B cell (primary cell): ENCODE measurements at regions not wholly inside any gene's neighbourhood (a gene's known extent, or its start where the extent isn't known, plus 50 kb on each side); places are given as distances from the start of the nearest gene placed in this dataset.
"Not testable (repeated sequence)": the region's sequence is repeated elsewhere in the genome, so short reads cannot be mapped to it uniquely, and the experiment has no call there.

Experiments
- ATAC-seq: fragments of 200-7000 bp; cut with Tn5 transposase; one replicate; pipeline ENCODE4 v1.10.0; 2021; ENCODE audit warnings: low read depth, mild to moderate bottlenecking, moderate number of reproducible peaks, moderate library complexity
- CTCF ChIA-PET: fragments of 350-600 bp; sonication (Branson Sonifier 250); formaldehyde crosslinking; loops from one replicate; lab custom pipeline; 2021; ENCODE audit warnings: antibody characterized with exemption, inconsistent platforms; lab: Charles Lee
- POLR2A ChIA-PET: fragments of 350-600 bp; sonication (Branson Sonifier 250); formaldehyde crosslinking; loops from one replicate; lab custom pipeline; 2021; ENCODE audit warnings: antibody characterized with exemption; lab: Charles Lee
- DNase-seq: peaks from one replicate; pipeline ENCODE4 v3.0.0; 2013
- H2AFZ ChIP-seq: 2 replicates; pipeline ENCODE4 v1.6.1; 2012; ENCODE audit warnings: mild to moderate bottlenecking, low read depth, low read length; ENCODE audit not compliant: insufficient read depth, poor library complexity, severe bottlenecking
- H3K27ac ChIP-seq, 2 donors: 1 replicate in 1 of 2; 2 replicates in 1 of 2; pipeline ENCODE4 v1.5.1; 2012 to 2013; ENCODE audit warnings: low read length in 2 of 2, mild to moderate bottlenecking in 2 of 2, moderate library complexity in 1 of 2
- H3K27me3 ChIP-seq, 4 experiments: fragments of 200-600 bp in 1 of 4; sonication (generic) in 1 of 4; replicated peaks in 1 of 4; 1 replicate in 2 of 4; 2 replicates in 2 of 4; pipeline versions ENCODE4 v1.6.1 to v1.7.0; 2013 to 2016; ENCODE audit warnings: low read length in 3 of 4, mild to moderate bottlenecking in 2 of 4, mixed read lengths in 1 of 4, moderate library complexity in 1 of 4; ENCODE audit not compliant: insufficient read depth in 4 of 4, control insufficient read depth in 3 of 4; ENCODE audit errors: control extremely low read depth in 1 of 4
- H3K36me3 ChIP-seq, 2 experiments: replicated peaks in 1 of 2; 1 replicate in 1 of 2; 2 replicates in 1 of 2; pipeline versions ENCODE4 v1.6.1 to v1.7.1; 2013; ENCODE audit warnings: low read length in 1 of 2; ENCODE audit not compliant: insufficient read depth in 2 of 2, control insufficient read depth in 1 of 2; ENCODE audit errors: control extremely low read depth in 1 of 2, extremely low read depth in 1 of 2
- H3K4me1 ChIP-seq, 2 donors: fragments of 200-600 bp in 1 of 2; sonication (generic) in 1 of 2; 1 replicate in 1 of 2; 2 replicates in 1 of 2; pipeline versions ENCODE4 v1.5.1 to v1.6.1; 2013 to 2017; ENCODE audit warnings: low read length in 2 of 2; ENCODE audit not compliant: control insufficient read depth in 2 of 2, insufficient read depth in 2 of 2
- H3K4me2 ChIP-seq: replicated peaks from 2 replicates; pipeline ENCODE3; 2012; ENCODE audit warnings: mild to moderate bottlenecking, low read depth, low read length; ENCODE audit not compliant: poor library complexity, severe bottlenecking
- H3K4me3 ChIP-seq, 5 experiments: fragments of 200-600 bp in 1 of 5; sonication (generic) in 1 of 5; 1 replicate in 3 of 5; 2 replicates in 2 of 5; pipeline versions ENCODE4 v1.5.1 to v1.7.0; 2011 to 2016; ENCODE audit warnings: low read length in 4 of 5, mild to moderate bottlenecking in 4 of 5, low read depth in 2 of 5, control low read depth in 1 of 5, moderate library complexity in 1 of 5; ENCODE audit not compliant: insufficient read depth in 1 of 5; ENCODE audit errors: control extremely low read depth in 1 of 5, extremely low read depth in 1 of 5
- H3K79me2 ChIP-seq: fragments of 200-600 bp; sonication (generic); one replicate; pipeline ENCODE4 v1.6.0; 2016; ENCODE audit warnings: low read length; ENCODE audit not compliant: control insufficient read depth, insufficient read depth
- H3K9ac ChIP-seq: fragments of 200-600 bp; sonication (generic); 2 replicates; pipeline ENCODE4 v1.6.1; 2017; ENCODE audit warnings: mild to moderate bottlenecking, low read length, moderate library complexity
- H3K9me3 ChIP-seq, 3 donors: one replicate each; pipeline versions ENCODE4 v1.6.1 to v1.7.1; 2013; ENCODE audit warnings: low read length in 2 of 3; ENCODE audit not compliant: control insufficient read depth in 2 of 3, insufficient read depth in 1 of 3; ENCODE audit errors: control extremely low read depth in 1 of 3
- H4K20me1 ChIP-seq: 2 replicates; pipeline ENCODE4 v1.6.0; 2012; ENCODE audit warnings: mild to moderate bottlenecking, low read length; ENCODE audit not compliant: insufficient read depth, control insufficient read depth, poor library complexity, severe bottlenecking
- H3K27ac Mint-ChIP-seq: one replicate; pipeline ENCODE4 v1.8.0; 2021; ENCODE audit warnings: mixed read lengths
- H3K27me3 Mint-ChIP-seq: one replicate; pipeline ENCODE4 v1.8.0; 2021; ENCODE audit warnings: mixed read lengths
- H3K4me1 Mint-ChIP-seq: one replicate; pipeline ENCODE4 v1.8.0; 2021; ENCODE audit warnings: mixed read lengths
- H3K4me3 Mint-ChIP-seq: one replicate; pipeline ENCODE4 v1.8.0; 2021; ENCODE audit warnings: mixed read lengths
- H3K9me3 Mint-ChIP-seq: one replicate; pipeline ENCODE4 v1.8.0; 2022; ENCODE audit warnings: mixed read lengths; ENCODE audit not compliant: insufficient read depth
- CTCF ChIP-seq: fragments of 200-600 bp; IDR thresholded peaks from one replicate; pipeline ENCODE4 v1.8.0; 2022; ENCODE audit warnings: antibody characterized with exemption, mild to moderate bottlenecking
- EZH2 ChIP-seq: IDR thresholded peaks from 2 replicates; pipeline ENCODE4 v1.6.1; 2012; ENCODE audit warnings: borderline replicate concordance, low read depth, mild to moderate bottlenecking, moderate library complexity, low read length; ENCODE audit not compliant: insufficient read depth, poor library complexity, severe bottlenecking
- WGBS: methylation state at CpG from one replicate; pipeline ENCODE4 v1.1.5; 2013; ENCODE audit warnings: missing lambda C conversion rate; ENCODE audit not compliant: insufficient coverage; 5-methylcytosine and 5-hydroxymethylcytosine counted together
- intact Hi-C: fragments of 100-400 bp; cut with micrococcal nuclease; formaldehyde crosslinking; loops from one replicate; pipeline ENCODE4 v1.10.0; 2022

DNA sequence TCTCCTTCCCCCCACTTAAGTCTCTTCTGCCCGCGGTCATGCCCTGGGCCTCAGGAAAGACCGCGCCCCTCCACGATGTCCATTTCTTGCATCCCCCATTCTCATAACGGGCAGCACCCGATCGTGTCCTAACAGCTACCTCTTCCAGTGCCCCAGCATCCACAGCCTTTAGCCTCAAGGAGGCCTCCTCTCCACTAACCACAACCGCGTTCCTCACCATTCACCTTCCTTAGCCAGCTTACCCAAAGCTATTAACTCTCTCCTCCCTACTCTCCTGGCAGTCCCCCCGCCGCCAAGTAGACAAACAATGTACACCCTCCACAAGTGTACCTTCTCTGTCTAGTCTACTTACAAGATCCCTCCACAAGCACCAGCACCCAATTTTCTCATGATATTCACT is 58.6 kb upstream of the PAGE5 start:
- no peak for DNase-seq
- Histone ChIP-seq H3K27ac (peak overlapping the region; percentile 91 to 93), H2AFZ (peak overlapping the region; percentile 79), H3K36me3 (no peaks in the 10 kb centered on the region), H3K4me2 (peak overlapping the region; percentile 74), H3K9me3 (no peaks in the 10 kb centered on the region), H4K20me1 (no peaks in the 10 kb centered on the region), H3K4me3 (peak overlapping the region in 4 of 5 experiments; percentile 66 to 72 (median 70)), H3K79me2 (no peaks in the 10 kb centered on the region), H3K4me1 (peaks cover 2 to 5% of the 10 kb centered on the region in 2 donors), H3K27me3 (no peaks in the 10 kb centered on the region), H3K9ac (peak overlapping the region; percentile 73)
- peaks cover 9% of the 10 kb centered on the region for H3K4me1 Mint-ChIP-seq
- H3K27me3 Mint-ChIP-seq = no peaks in the 10 kb centered on the region
- intact Hi-C loops = loop anchor here (1.0 to 10.0 kb wide), 10 partner anchors 105 to 1737 kb away; partner anchors contain the start of genes FAM120C, GNL3L, KLF8 and PHF8
- peak overlapping the region; percentile 92 for H3K4me3 Mint-ChIP-seq
- no peaks in the 10 kb centered on the region for H3K9me3 Mint-ChIP-seq
- ChIA-PET POLR2A (interaction anchor here (0.9 to 1.3 kb wide), 2 partner anchors 16 to 522 kb away, joined by 3 to 4 read pairs; no protein-coding TSS in a partner anchor), CTCF (interaction anchor here (1.1 to 1.2 kb wide), 2 partner anchors 327 to 1118 kb away, joined by 3 to 5 read pairs; partner anchors contain the start of gene PHF8)
- TF ChIP-seq CTCF (no peak), EZH2 (no peak)
- no peak for ATAC-seq
- 11% methylated on average over 10 of the region's 12 CpGs for WGBS
- peak overlapping the region; percentile 98 for H3K27ac Mint-ChIP-seq

- H3K36me3 ChIP-seq = no peaks in the 10 kb centered on the region
- Mint-ChIP-seq H3K27ac (no peak overlapping the region), H3K4me3 (no peak overlapping the region), H3K4me1 (peaks cover 9% of the 10 kb centered on the region), H3K9me3 (no peaks in the 10 kb centered on the region), H3K27me3 (no peaks in the 10 kb centered on the region)
- no peaks in the 10 kb centered on the region for H3K9me3 ChIP-seq
- no peaks in the 10 kb centered on the region for H3K27me3 ChIP-seq
- H3K4me3 ChIP-seq = no peak overlapping the region
- no peak overlapping the region for H3K4me2 ChIP-seq
- H3K9ac ChIP-seq = no peak overlapping the region
- DNase-seq (no peak), ATAC-seq (no peak)
- no peaks in the 10 kb centered on the region for H4K20me1 ChIP-seq
- CTCF ChIA-PET = no interaction called here
- intact Hi-C loops = loop anchor here (5.0 to 10.0 kb wide), 2 partner anchors 1481 to 1738 kb away; partner anchors contain the start of genes RIBC1 and SMC1A
- POLR2A ChIA-PET = no interaction called here
- H3K27ac ChIP-seq = no peak overlapping the region
- no peak for TF ChIP-seq EZH2
- no peak for TF ChIP-seq CTCF
- no peaks in the 10 kb centered on the region for H3K79me2 ChIP-seq
- no peak overlapping the region for H2AFZ ChIP-seq
- WGBS = no CpG with 5 or more reads among the region's 3 CpGs
- peaks cover 2 to 5% of the 10 kb centered on the region in 2 donors for H3K4me1 ChIP-seq
These were observed 57.0 kb upstream of the PAGE5 start for GRCh38 chrX:55163171-55163570.

DNA sequence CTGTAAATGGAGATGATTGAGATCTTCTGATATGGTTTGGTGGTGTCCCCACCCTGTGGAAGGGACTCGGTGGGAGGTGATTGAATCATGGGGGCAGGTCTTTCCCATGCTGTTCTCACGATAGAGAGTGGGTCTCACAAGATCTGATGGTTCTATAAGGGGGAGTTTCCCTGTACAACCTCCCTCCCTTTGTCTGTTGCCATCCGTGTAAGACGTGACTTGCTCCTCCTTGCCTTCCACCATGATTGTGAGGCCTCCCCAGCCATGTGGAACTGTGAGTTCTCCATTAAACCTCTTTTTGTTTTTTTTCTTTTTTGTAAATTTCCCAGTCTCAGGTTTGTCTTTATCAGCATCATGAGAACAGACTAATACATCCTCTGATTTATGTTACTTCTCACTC is 55.1 kb upstream of the PAGE5 start:
- H2AFZ ChIP-seq, POLR2A ChIA-PET, H3K4me3 Mint-ChIP-seq, ATAC-seq, H3K4me3 ChIP-seq, H3K36me3 ChIP-seq, H3K27ac Mint-ChIP-seq, H3K9ac ChIP-seq, H3K27ac ChIP-seq, DNase-seq, H3K79me2 ChIP-seq, H3K9me3 ChIP-seq, H3K27me3 ChIP-seq, CTCF ChIA-PET, H3K27me3 Mint-ChIP-seq, H3K4me1 ChIP-seq, H3K4me2 ChIP-seq, H3K9me3 Mint-ChIP-seq, H4K20me1 ChIP-seq: not testable (repeated sequence)
- WGBS = no CpG with 5 or more reads among the region's 4 CpGs
- intact Hi-C loops = loop anchor here (10.0 kb wide), 1 partner anchor 1740 kb away; the partner anchor contains the start of genes RIBC1 and SMC1A
- H3K4me1 Mint-ChIP-seq = peaks cover 17% of the 10 kb centered on the region
